CD4-positive, CD25-positive, alpha-beta regulatory T cell (primary cell): ENCODE measurements at regions not wholly inside any gene's neighbourhood (a gene's known extent, or its start where the extent isn't known, plus 50 kb on each side); places are given as distances from the start of the nearest gene placed in this dataset.
"Not testable (repeated sequence)": the region's sequence is repeated elsewhere in the genome, so short reads cannot be mapped to it uniquely, and the experiment has no call there.

ENCODE experiments used
- ATAC-seq, 2 donors: fragments of 150-1000 bp; cut with Tn5 transposase; one replicate each; pipeline ENCODE4 v1.10.0; 2021; ENCODE audit warnings: low read depth in 2 of 2, moderate number of reproducible peaks in 2 of 2, moderate library complexity in 1 of 2
- DNase-seq, 3 donors: peaks; one replicate each; pipeline versions ENCODE4 v3.0.0 to v3.0.0-alpha.2; 2012 to 2022; ENCODE audit warnings: mixed read lengths in 1 of 3
- H3K27ac ChIP-seq: one replicate; pipeline ENCODE4 v1.7.0; 2013; ENCODE audit warnings: mild to moderate bottlenecking, low read length; ENCODE audit not compliant: insufficient read depth, poor library complexity, severe bottlenecking
- H3K27me3 ChIP-seq: one replicate; pipeline ENCODE4 v1.7.0; 2013; ENCODE audit warnings: low read length; ENCODE audit not compliant: control insufficient read depth, insufficient read depth
- H3K36me3 ChIP-seq: one replicate; pipeline ENCODE4 v1.7.0; 2013; ENCODE audit warnings: mild to moderate bottlenecking, low read length, moderate library complexity; ENCODE audit not compliant: control insufficient read depth, insufficient read depth
- H3K4me1 ChIP-seq: 2 replicates; pipeline ENCODE4 v1.7.0; 2013; ENCODE audit warnings: mild to moderate bottlenecking, low read length; ENCODE audit not compliant: insufficient read depth, control insufficient read depth, poor library complexity, severe bottlenecking
- H3K4me3 ChIP-seq: one replicate; pipeline ENCODE4 v1.7.0; 2013; ENCODE audit warnings: low read depth, mild to moderate bottlenecking, low read length, moderate library complexity
- H3K9me3 ChIP-seq, 2 experiments: 1 replicate in 1 of 2; 2 replicates in 1 of 2; pipeline ENCODE4 v1.7.0; 2013; ENCODE audit warnings: low read length in 2 of 2, mild to moderate bottlenecking in 1 of 2, moderate library complexity in 1 of 2; ENCODE audit not compliant: control insufficient read depth in 2 of 2
- H3K27ac Mint-ChIP-seq, 3 donors: one replicate each; pipeline ENCODE4 v1.8.0; 2020 to 2022; ENCODE audit warnings: mild to moderate bottlenecking in 3 of 3, mixed read lengths in 3 of 3, moderate library complexity in 2 of 3
- H3K27me3 Mint-ChIP-seq: one replicate; pipeline ENCODE4 v1.8.0; 2022; ENCODE audit warnings: mild to moderate bottlenecking, mixed read lengths
- H3K36me3 Mint-ChIP-seq: one replicate; pipeline ENCODE4 v1.8.0; 2020; ENCODE audit warnings: mixed read lengths
- H3K4me1 Mint-ChIP-seq, 4 donors: one replicate each; pipeline ENCODE4 v1.8.0; 2020 to 2022; ENCODE audit warnings: mixed read lengths in 4 of 4, mild to moderate bottlenecking in 1 of 4
- H3K4me3 Mint-ChIP-seq, 4 donors: one replicate each; pipeline ENCODE4 v1.8.0; 2020 to 2022; ENCODE audit warnings: mild to moderate bottlenecking in 4 of 4, mixed read lengths in 4 of 4, moderate library complexity in 3 of 4
- H3K9me3 Mint-ChIP-seq, 7 donors: one replicate each; pipeline ENCODE4 v1.8.0; 2020 to 2022; ENCODE audit warnings: mixed read lengths in 7 of 7, mild to moderate bottlenecking in 3 of 7, moderate library complexity in 2 of 7

GRCh38 chr16:35798885-35799426, 2339.5 kb downstream of the TP53TG3F start:
- H3K9me3 Mint-ChIP-seq, result peaks cover 0 to 34% (median 14%) of the 10 kb centered on the region in 7 donors
- no peak for ATAC-seq
- H3K36me3 Mint-ChIP-seq, result no peaks in the 10 kb centered on the region

GRCh38 chr16:35804465-35804864, 2345.1 kb downstream of the TP53TG3F start:
- not testable (repeated sequence) for H3K4me1 Mint-ChIP-seq, H3K27me3 Mint-ChIP-seq, H3K4me3 ChIP-seq, H3K4me1 ChIP-seq, H3K36me3 ChIP-seq, H3K36me3 Mint-ChIP-seq, H3K27ac ChIP-seq, DNase-seq, ATAC-seq, H3K27ac Mint-ChIP-seq, H3K4me3 Mint-ChIP-seq, H3K27me3 ChIP-seq
- H3K9me3 Mint-ChIP-seq, result peaks cover 0 to 41% (median 10%) of the 10 kb centered on the region in 7 donors
- peaks cover 2 to 13% of the 10 kb centered on the region in 2 experiments for H3K9me3 ChIP-seq

More at GRCh38 chr16:35798885-35799426, 2339.5 kb downstream of the TP53TG3F start:
- no peaks in the 10 kb centered on the region for H3K27me3 Mint-ChIP-seq
- Histone ChIP-seq H3K9me3 (peaks cover 5 to 34% of the 10 kb centered on the region in 2 experiments), H3K36me3 (no peaks in the 10 kb centered on the region), H3K4me3 (no peak overlapping the region), H3K4me1 (no peaks in the 10 kb centered on the region), H3K27ac (no peak overlapping the region), H3K27me3 (no peaks in the 10 kb centered on the region)
- H3K4me3 Mint-ChIP-seq, result no peak overlapping the region
- H3K27ac Mint-ChIP-seq, result no peak overlapping the region
- H3K4me1 Mint-ChIP-seq, result no peaks in the 10 kb centered on the region
- DNase-seq, result no peak

DNA sequence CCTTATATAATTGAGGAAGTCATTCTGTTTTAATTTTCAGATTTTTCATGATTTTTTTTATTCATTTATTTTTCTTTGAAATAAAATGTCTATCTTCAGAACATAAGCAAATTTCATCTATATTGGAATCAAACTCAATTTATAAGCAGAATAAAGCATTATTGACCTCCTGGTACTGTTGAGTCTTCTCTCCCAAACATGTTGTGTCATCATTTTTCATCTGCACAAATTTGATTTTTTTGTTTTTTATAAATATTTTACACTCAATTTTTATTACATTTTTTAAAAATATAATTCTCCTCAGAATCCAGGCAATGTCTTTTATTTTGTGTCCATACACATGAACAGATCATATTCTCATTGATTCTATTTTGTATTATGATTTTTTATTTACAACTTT, 2363.9 kb downstream of the TP53TG3F start:
- H3K27ac Mint-ChIP-seq, result no peak overlapping the region
- Histone ChIP-seq H3K4me1 (no peaks in the 10 kb centered on the region), H3K27me3 (no peaks in the 10 kb centered on the region), H3K36me3 (no peaks in the 10 kb centered on the region), H3K4me3 (no peak overlapping the region), H3K9me3 (peaks cover 4 to 11% of the 10 kb centered on the region in 2 experiments), H3K27ac (no peak overlapping the region)
- no peaks in the 10 kb centered on the region for H3K4me1 Mint-ChIP-seq
- H3K9me3 Mint-ChIP-seq, result peaks cover 0 to 34% (median 9%) of the 10 kb centered on the region in 7 donors
- DNase-seq, result no peak
- no peaks in the 10 kb centered on the region for H3K27me3 Mint-ChIP-seq
- ATAC-seq, result no peak
- H3K36me3 Mint-ChIP-seq, result no peaks in the 10 kb centered on the region
- no peak overlapping the region for H3K4me3 Mint-ChIP-seq

- DNase-seq (no peak), ATAC-seq (no peak)
- Histone ChIP-seq H3K27ac (no peak overlapping the region), H3K36me3 (no peaks in the 10 kb centered on the region), H3K4me1 (no peaks in the 10 kb centered on the region), H3K9me3 (peaks cover 5 to 18% of the 10 kb centered on the region in 2 experiments), H3K4me3 (no peak overlapping the region), H3K27me3 (no peaks in the 10 kb centered on the region)
- no peaks in the 10 kb centered on the region for H3K27me3 Mint-ChIP-seq
- no peak overlapping the region for H3K27ac Mint-ChIP-seq
- no peaks in the 10 kb centered on the region for H3K4me1 Mint-ChIP-seq
- peaks cover 0 to 29% (median 16%) of the 10 kb centered on the region in 7 donors for H3K9me3 Mint-ChIP-seq
- H3K4me3 Mint-ChIP-seq, result no peak overlapping the region
- no peaks in the 10 kb centered on the region for H3K36me3 Mint-ChIP-seq
Measured at GRCh38 chr16:35841632-35842031, 2382.2 kb downstream of the TP53TG3F start.

- Mint-ChIP-seq H3K36me3 (no peaks in the 10 kb centered on the region), H3K27ac (no peak overlapping the region), H3K9me3 (peaks cover 0 to 40% (median 17%) of the 10 kb centered on the region in 7 donors), H3K4me1 (no peaks in the 10 kb centered on the region), H3K27me3 (no peaks in the 10 kb centered on the region), H3K4me3 (no peak overlapping the region)
- no peaks in the 10 kb centered on the region for H3K27me3 ChIP-seq
- no peak for DNase-seq
- no peak overlapping the region for H3K27ac ChIP-seq
- no peaks in the 10 kb centered on the region for H3K4me1 ChIP-seq
- H3K4me3 ChIP-seq, result no peak overlapping the region
- H3K36me3 ChIP-seq, result no peaks in the 10 kb centered on the region
- no peak for ATAC-seq
- peaks cover 5 to 11% of the 10 kb centered on the region in 2 experiments for H3K9me3 ChIP-seq
Measured at GRCh38 chr16:35862242-35862641, 2402.8 kb downstream of the TP53TG3F start.

DNA sequence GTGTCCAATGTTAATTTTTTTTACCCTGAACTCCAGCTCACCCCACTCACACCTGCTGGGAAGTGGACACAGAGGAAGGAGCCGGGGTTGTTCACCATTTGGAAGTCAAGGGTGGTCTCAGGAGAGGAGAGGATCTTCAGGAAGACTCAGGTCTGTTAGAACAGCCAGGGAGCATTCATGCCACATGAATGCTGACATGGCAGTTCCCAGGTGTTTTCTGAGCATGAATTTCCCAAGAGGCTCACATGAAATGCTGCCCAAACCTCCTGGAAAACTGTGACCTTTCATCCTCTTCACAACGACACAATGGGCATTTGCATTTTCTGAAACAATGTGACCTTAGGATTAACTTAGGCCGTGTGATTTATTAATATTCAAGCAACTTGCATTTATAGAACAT, 2409.2 kb downstream of the TP53TG3F start:
- H3K9me3 ChIP-seq, result peaks cover 7 to 8% of the 10 kb centered on the region in 2 experiments
- Mint-ChIP-seq H3K36me3 (no peaks in the 10 kb centered on the region), H3K27me3 (no peaks in the 10 kb centered on the region), H3K4me1 (no peaks in the 10 kb centered on the region), H3K9me3 (peaks cover 0 to 64% (median 16%) of the 10 kb centered on the region in 7 donors), H3K27ac (no peak overlapping the region), H3K4me3 (no peak overlapping the region)
- H3K27me3 ChIP-seq, result no peaks in the 10 kb centered on the region
- ATAC-seq (no peak), DNase-seq (no peak)
- no peaks in the 10 kb centered on the region for H3K4me1 ChIP-seq
- H3K27ac ChIP-seq, result no peak overlapping the region
- no peaks in the 10 kb centered on the region for H3K36me3 ChIP-seq
- H3K4me3 ChIP-seq, result no peak overlapping the region

DNA sequence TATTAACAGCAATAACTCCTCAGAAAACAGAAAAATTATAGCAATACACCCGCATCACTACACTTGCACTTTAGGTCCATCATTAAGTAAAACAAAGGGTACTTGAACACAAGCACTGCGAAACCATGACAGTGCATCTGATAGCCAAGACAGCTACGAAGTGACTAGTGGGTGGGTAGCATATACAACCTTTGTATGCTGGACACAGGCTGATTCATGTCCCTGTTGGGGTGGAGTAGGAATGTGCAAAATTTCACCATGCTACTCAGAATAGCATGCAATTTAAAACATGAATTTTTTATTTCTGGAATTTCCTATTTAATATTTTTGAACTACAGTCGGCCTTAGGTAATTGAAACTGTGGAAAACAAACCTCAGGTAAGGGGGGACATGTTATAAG, 2414.1 kb downstream of the TP53TG3F start:
- Histone ChIP-seq H3K27me3 (no peaks in the 10 kb centered on the region), H3K36me3 (no peaks in the 10 kb centered on the region), H3K4me3 (no peak overlapping the region), H3K9me3 (peaks cover 5 to 11% of the 10 kb centered on the region in 2 experiments), H3K4me1 (no peaks in the 10 kb centered on the region), H3K27ac (no peak overlapping the region)
- no peaks in the 10 kb centered on the region for H3K27me3 Mint-ChIP-seq
- H3K27ac Mint-ChIP-seq, result no peak overlapping the region
- H3K4me3 Mint-ChIP-seq, result no peak overlapping the region
- no peaks in the 10 kb centered on the region for H3K36me3 Mint-ChIP-seq
- peaks cover 1 to 57% (median 10%) of the 10 kb centered on the region in 7 donors for H3K9me3 Mint-ChIP-seq
- H3K4me1 Mint-ChIP-seq, result no peaks in the 10 kb centered on the region
- ATAC-seq (no peak), DNase-seq (no peak)

DNA sequence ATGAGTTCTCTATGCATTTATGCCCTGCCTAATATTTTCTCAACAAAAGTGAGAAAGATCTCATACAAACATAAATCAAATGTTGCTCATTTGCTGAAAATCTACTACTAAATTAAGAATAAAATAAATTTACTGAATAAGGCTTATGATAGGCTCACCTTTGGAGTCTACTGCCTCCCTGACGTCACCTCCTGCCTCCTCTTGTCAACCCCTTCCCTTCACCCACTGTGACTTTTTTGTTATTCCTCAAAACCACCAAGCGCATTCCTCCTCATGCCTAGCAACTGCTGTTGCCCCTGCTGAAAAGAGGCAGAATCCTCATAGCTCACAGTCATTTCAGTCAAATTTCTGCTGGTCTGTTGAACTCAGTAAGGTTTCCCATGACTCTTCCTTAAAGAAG, 2422.2 kb downstream of the TP53TG3F start:
- Mint-ChIP-seq H3K27ac (no peak overlapping the region), H3K9me3 (peaks cover 0 to 66% (median 15%) of the 10 kb centered on the region in 7 donors), H3K27me3 (no peaks in the 10 kb centered on the region), H3K4me3 (no peak overlapping the region), H3K4me1 (no peaks in the 10 kb centered on the region), H3K36me3 (no peaks in the 10 kb centered on the region)
- Histone ChIP-seq H3K9me3 (peaks cover 6 to 10% of the 10 kb centered on the region in 2 experiments), H3K27ac (no peak overlapping the region), H3K27me3 (no peaks in the 10 kb centered on the region), H3K4me1 (no peaks in the 10 kb centered on the region), H3K4me3 (no peak overlapping the region), H3K36me3 (no peaks in the 10 kb centered on the region)
- DNase-seq, result no peak
- no peak for ATAC-seq
